ENCODE measurements at regions not wholly inside any gene's neighbourhood (a gene's known extent, or its start where the extent isn't known, plus 50 kb on each side); places are given as distances from the start of the nearest gene placed in this dataset.

- no peak overlapping the region for H3K9ac ChIP-seq (ENCODE audit: low read depth, low read length)
- no peaks in the 10 kb centered on the region for H3K36me3 ChIP-seq (ENCODE audit: insufficient read depth, low read length)
- H3K4me1 ChIP-seq (ENCODE audit: insufficient read depth, low read length) = no peaks in the 10 kb centered on the region
- H3K9me3 ChIP-seq (ENCODE audit: control insufficient read depth, insufficient read depth, low read length) = peaks cover 6% of the 10 kb centered on the region; the same call in 1 of the 2 replicates
Observed at GRCh38 chr6:114785235-114786127, 442.7 kb upstream of the HS3ST5 start.

- H3K36me3 ChIP-seq (ENCODE audit: insufficient read depth, low read length) = no peaks in the 10 kb centered on the region
- peaks cover 6% of the 10 kb centered on the region; the same call in 1 of the 2 replicates for H3K9me3 ChIP-seq (ENCODE audit: control insufficient read depth, insufficient read depth, low read length)
- H3K9ac ChIP-seq (ENCODE audit: low read depth, low read length) = no peak overlapping the region
Observed at GRCh38 chr6:114783783-114784182, 441.0 kb upstream of the HS3ST5 start.

GRCh38 chr6:114783083-114783482 lies 440.3 kb upstream of the HS3ST5 start:
- H3K36me3 ChIP-seq (ENCODE audit: insufficient read depth, low read length) = no peaks in the 10 kb centered on the region
- H3K9me3 ChIP-seq (ENCODE audit: control insufficient read depth, insufficient read depth, low read length) = peaks cover 6% of the 10 kb centered on the region; the same call in 1 of the 2 replicates
- no peak overlapping the region for H3K9ac ChIP-seq (ENCODE audit: low read depth, low read length)
- H3K4me1 ChIP-seq (ENCODE audit: insufficient read depth, low read length) = no peaks in the 10 kb centered on the region

More at GRCh38 chr6:114783783-114784182, 441.0 kb upstream of the HS3ST5 start:
- H3K4me1 ChIP-seq (ENCODE audit: insufficient read depth, low read length) = no peaks in the 10 kb centered on the region

- Histone ChIP-seq H3K4me1 (ENCODE audit: insufficient read depth, low read length) (no peaks in the 10 kb centered on the region), H3K36me3 (ENCODE audit: insufficient read depth, low read length) (no peaks in the 10 kb centered on the region), H3K9me3 (ENCODE audit: control insufficient read depth, insufficient read depth, low read length) (no peaks in the 10 kb centered on the region), H3K9ac (ENCODE audit: low read depth, low read length) (no peak overlapping the region)
Observed at GRCh38 chr6:114764866-114765265, 422.0 kb upstream of the HS3ST5 start.

- H3K4me1 ChIP-seq (ENCODE audit: insufficient read depth, low read length) = no peaks in the 10 kb centered on the region
- no peak overlapping the region for H3K9ac ChIP-seq (ENCODE audit: low read depth, low read length)
- H3K9me3 ChIP-seq (ENCODE audit: control insufficient read depth, insufficient read depth, low read length) = no peaks in the 10 kb centered on the region
Observed at GRCh38 chr6:114762145-114762544, 419.3 kb upstream of the HS3ST5 start.

GRCh38 chr6:114747995-114748625 lies 405.3 kb upstream of the HS3ST5 start:
- no peaks in the 10 kb centered on the region for H3K36me3 ChIP-seq (ENCODE audit: insufficient read depth, low read length)
- H3K4me1 ChIP-seq (ENCODE audit: insufficient read depth, low read length) = no peaks in the 10 kb centered on the region
- H3K9me3 ChIP-seq (ENCODE audit: control insufficient read depth, insufficient read depth, low read length) = no peaks in the 10 kb centered on the region
- no peak overlapping the region for H3K9ac ChIP-seq (ENCODE audit: low read depth, low read length)

More at GRCh38 chr6:114762145-114762544, 419.3 kb upstream of the HS3ST5 start:
- no peaks in the 10 kb centered on the region for H3K36me3 ChIP-seq (ENCODE audit: insufficient read depth, low read length)

- Histone ChIP-seq H3K36me3 (ENCODE audit: insufficient read depth, low read length) (no peaks in the 10 kb centered on the region), H3K9me3 (ENCODE audit: control insufficient read depth, insufficient read depth, low read length) (no peaks in the 10 kb centered on the region), H3K9ac (ENCODE audit: low read depth, low read length) (no peak overlapping the region), H3K4me1 (ENCODE audit: insufficient read depth, low read length) (no peaks in the 10 kb centered on the region)
Observed at GRCh38 chr6:114740547-114740946, 397.7 kb upstream of the HS3ST5 start.

- Histone ChIP-seq H3K4me1 (ENCODE audit: insufficient read depth, low read length) (no peaks in the 10 kb centered on the region), H3K9ac (ENCODE audit: low read depth, low read length) (no peak overlapping the region), H3K36me3 (ENCODE audit: insufficient read depth, low read length) (no peaks in the 10 kb centered on the region), H3K9me3 (ENCODE audit: control insufficient read depth, insufficient read depth, low read length) (no peaks in the 10 kb centered on the region)
Observed at GRCh38 chr6:114739656-114740055, 396.8 kb upstream of the HS3ST5 start.

GRCh38 chr6:114735025-114735735 lies 392.4 kb upstream of the HS3ST5 start:
- Histone ChIP-seq H3K9me3 (ENCODE audit: control insufficient read depth, insufficient read depth, low read length) (no peaks in the 10 kb centered on the region), H3K9ac (ENCODE audit: low read depth, low read length) (no peak overlapping the region), H3K36me3 (ENCODE audit: insufficient read depth, low read length) (no peaks in the 10 kb centered on the region), H3K4me1 (ENCODE audit: insufficient read depth, low read length) (no peaks in the 10 kb centered on the region)

- Histone ChIP-seq H3K4me1 (ENCODE audit: insufficient read depth, low read length) (no peaks in the 10 kb centered on the region), H3K9me3 (ENCODE audit: control insufficient read depth, insufficient read depth, low read length) (no peaks in the 10 kb centered on the region), H3K36me3 (ENCODE audit: insufficient read depth, low read length) (no peaks in the 10 kb centered on the region), H3K9ac (ENCODE audit: low read depth, low read length) (no peak overlapping the region)
Observed at GRCh38 chr6:114733596-114733995, 390.8 kb upstream of the HS3ST5 start.

- Histone ChIP-seq H3K9me3 (ENCODE audit: control insufficient read depth, insufficient read depth, low read length) (no peaks in the 10 kb centered on the region), H3K36me3 (ENCODE audit: insufficient read depth, low read length) (no peaks in the 10 kb centered on the region), H3K4me1 (ENCODE audit: insufficient read depth, low read length) (peaks cover 7% of the 10 kb centered on the region; the same call in 1 of the 2 replicates), H3K9ac (ENCODE audit: low read depth, low read length) (no peak overlapping the region)
Observed at GRCh38 chr6:114718716-114719270, 376.0 kb upstream of the HS3ST5 start.

GRCh38 chr6:114718186-114718585 lies 375.4 kb upstream of the HS3ST5 start:
- H3K9me3 ChIP-seq (ENCODE audit: control insufficient read depth, insufficient read depth, low read length) = no peaks in the 10 kb centered on the region
- peaks cover 7% of the 10 kb centered on the region; the same call in 1 of the 2 replicates for H3K4me1 ChIP-seq (ENCODE audit: insufficient read depth, low read length)
- no peaks in the 10 kb centered on the region for H3K36me3 ChIP-seq (ENCODE audit: insufficient read depth, low read length)
- no peak overlapping the region for H3K9ac ChIP-seq (ENCODE audit: low read depth, low read length)

GRCh38 chr6:114714836-114715507 lies 372.1 kb upstream of the HS3ST5 start:
- H3K9ac ChIP-seq (ENCODE audit: low read depth, low read length) = no peak overlapping the region
- H3K9me3 ChIP-seq (ENCODE audit: control insufficient read depth, insufficient read depth, low read length) = no peaks in the 10 kb centered on the region
- peaks cover 7% of the 10 kb centered on the region; the same call in 1 of the 2 replicates for H3K4me1 ChIP-seq (ENCODE audit: insufficient read depth, low read length)
- H3K36me3 ChIP-seq (ENCODE audit: insufficient read depth, low read length) = no peaks in the 10 kb centered on the region

- Histone ChIP-seq H3K9ac (ENCODE audit: low read depth, low read length) (no peak overlapping the region), H3K36me3 (ENCODE audit: insufficient read depth, low read length) (no peaks in the 10 kb centered on the region), H3K4me1 (ENCODE audit: insufficient read depth, low read length) (peaks cover 7% of the 10 kb centered on the region; the same call in 1 of the 2 replicates), H3K9me3 (ENCODE audit: control insufficient read depth, insufficient read depth, low read length) (no peaks in the 10 kb centered on the region)
Observed at GRCh38 chr6:114713690-114714089, 370.9 kb upstream of the HS3ST5 start.
